WTC11 (cell line): ENCODE measurements at regions not wholly inside any gene's neighbourhood (a gene's known extent, or its start where the extent isn't known, plus 50 kb on each side); places are given as distances from the start of the nearest gene placed in this dataset.

Source experiments
- ATAC-seq: fragments of 200-7000 bp; cut with Tn5 transposase; 2 replicates; pipeline ENCODE4 v1.10.0; 2021; ENCODE audit warnings: mild to moderate bottlenecking, moderate library complexity
- CTCF ChIA-PET: fragments of 300-600 bp; sonication (Branson Sonifier 250); formaldehyde crosslinking; loops from one replicate; lab custom pipeline; 2021; ENCODE audit warnings: antibody characterized with exemption; lab: Charles Lee
- POLR2A ChIA-PET: fragments of 350-600 bp; sonication (Branson Sonifier 250); formaldehyde crosslinking; loops from one replicate; lab custom pipeline; 2021; ENCODE audit warnings: antibody characterized with exemption; lab: Charles Lee
- DNase-seq: peaks from one replicate; pipeline ENCODE4 v3.0.0; 2021; ENCODE audit warnings: low spot score
- H3K27ac Mint-ChIP-seq: 2 replicates; pipeline ENCODE4 v1.8.0; 2021; ENCODE audit warnings: mixed read lengths
- H3K27me3 Mint-ChIP-seq: 2 replicates; pipeline ENCODE4 v1.8.0; 2021; ENCODE audit warnings: low read depth, mild to moderate bottlenecking, moderate library complexity, mixed read lengths
- H3K36me3 Mint-ChIP-seq: 2 replicates; pipeline ENCODE4 v1.8.0; 2021; ENCODE audit warnings: mixed read lengths
- H3K4me1 Mint-ChIP-seq: 2 replicates; pipeline ENCODE4 v1.8.0; 2022; ENCODE audit warnings: mixed read lengths
- H3K4me3 Mint-ChIP-seq: 2 replicates; pipeline ENCODE4 v1.8.0; 2021; ENCODE audit warnings: mild to moderate bottlenecking, moderate library complexity, mixed read lengths
- H3K9me3 Mint-ChIP-seq: 2 replicates; pipeline ENCODE4 v1.8.0; 2021; ENCODE audit warnings: mixed read lengths
- AFF4 ChIP-seq: sonication (generic); formaldehyde crosslinking; IDR thresholded peaks from 2 replicates; pipeline ENCODE4 v1.8.1; 2023; ENCODE audit warnings: mild to moderate bottlenecking, missing genetic modification reagents, borderline replicate concordance
- ATF1 ChIP-seq: sonication (generic); formaldehyde crosslinking; IDR thresholded peaks from 2 replicates; pipeline ENCODE4 v1.8.1; 2023; ENCODE audit warnings: mild to moderate bottlenecking, moderate library complexity, missing genetic modification reagents
- ATF2 ChIP-seq: sonication (generic); formaldehyde crosslinking; IDR thresholded peaks from 2 replicates; pipeline ENCODE4 v1.8.1; 2022; ENCODE audit warnings: low read depth, missing genetic modification reagents, borderline replicate concordance
- ATF6 ChIP-seq: sonication (generic); formaldehyde crosslinking; IDR thresholded peaks from 2 replicates; pipeline ENCODE4 v1.8.1; 2023; ENCODE audit warnings: mild to moderate bottlenecking, missing genetic modification reagents
- CTCF ChIP-seq: fragments of 200-600 bp; IDR thresholded peaks from 2 replicates; pipeline ENCODE4 v1.8.0; 2022; ENCODE audit warnings: antibody characterized with exemption
- E2F1 ChIP-seq: sonication (generic); formaldehyde crosslinking; IDR thresholded peaks from 2 replicates; pipeline ENCODE4 v1.8.0; 2022; ENCODE audit warnings: mild to moderate bottlenecking, missing genetic modification reagents
- IRF1 ChIP-seq: sonication (generic); formaldehyde crosslinking; IDR thresholded peaks from 2 replicates; pipeline ENCODE4 v1.8.0; 2023; ENCODE audit warnings: missing genetic modification reagents
- NFYB ChIP-seq: sonication (generic); formaldehyde crosslinking; conservative IDR thresholded peaks from 2 replicates; pipeline ENCODE4 v1.8.0; 2022; ENCODE audit warnings: low read depth, missing genetic modification reagents
- OVOL2 ChIP-seq: fragments of 250-450 bp; sonication (Bioruptor Pico); IDR thresholded peaks from 2 replicates; pipeline ENCODE4 v1.9.0; 2021; ENCODE audit warnings: mild to moderate bottlenecking, borderline replicate concordance
- SOX15 ChIP-seq: fragments of 250-450 bp; sonication (Bioruptor Pico); IDR thresholded peaks from 2 replicates; pipeline ENCODE4 v1.9.0; 2021; ENCODE audit warnings: mild to moderate bottlenecking
- TP53 ChIP-seq: sonication (generic); formaldehyde crosslinking; IDR thresholded peaks from 2 replicates; pipeline ENCODE4 v1.8.1; 2023; ENCODE audit warnings: mild to moderate bottlenecking, missing genetic modification reagents
- ZNF121 ChIP-seq: sonication (generic); formaldehyde crosslinking; IDR thresholded peaks from 2 replicates; pipeline ENCODE4 v1.8.0; 2023; ENCODE audit warnings: missing genetic modification reagents
- ZNF232 ChIP-seq: sonication (generic); formaldehyde crosslinking; IDR thresholded peaks from 2 replicates; pipeline ENCODE4 v1.8.0; 2022; ENCODE audit warnings: mild to moderate bottlenecking, missing genetic modification reagents
- ZNF396 ChIP-seq: fragments of 250-450 bp; sonication (Bioruptor Pico); IDR thresholded peaks from 2 replicates; pipeline ENCODE4 v1.8.0; 2021; ENCODE audit warnings: mild to moderate bottlenecking, moderate library complexity, borderline replicate concordance
- ZNF532 ChIP-seq: fragments of 250-450 bp; sonication (Bioruptor Pico); IDR thresholded peaks from 2 replicates; pipeline ENCODE4 v1.9.0; 2021; ENCODE audit warnings: mild to moderate bottlenecking, borderline replicate concordance

- H3K4me1 Mint-ChIP-seq, result peaks cover 16% of the 10 kb centered on the region
- no peak for ATAC-seq
- no peak overlapping the region for H3K4me3 Mint-ChIP-seq
- no peak for TF ChIP-seq OVOL2 (CRISPR knock-in tag)
- no peak for TF ChIP-seq AFF4 (CRISPR knock-in tag)
- no peak for TF ChIP-seq ATF6 (CRISPR knock-in tag)
- TF ChIP-seq SOX15 (CRISPR knock-in tag), result no peak
- TF ChIP-seq NFYB (CRISPR knock-in tag), result no peak
- TF ChIP-seq ZNF532 (CRISPR knock-in tag), result no peak
- TF ChIP-seq ZNF232 (CRISPR knock-in tag), result no peak
- no peak for TF ChIP-seq TP53 (CRISPR knock-in tag)
- TF ChIP-seq CTCF, result no peak
- TF ChIP-seq E2F1 (CRISPR knock-in tag), result no peak
- TF ChIP-seq IRF1 (CRISPR knock-in tag), result no peak
- TF ChIP-seq ZNF121, result no peak
- no peak for TF ChIP-seq ATF1
- no peak for TF ChIP-seq ATF2 (CRISPR knock-in tag)
- TF ChIP-seq ZNF396 (CRISPR knock-in tag), result no peak
- H3K9me3 Mint-ChIP-seq, result no peaks in the 10 kb centered on the region
- ChIA-PET POLR2A (no interaction called here), CTCF (interaction anchor here (1.0 to 1.8 kb wide), 2 partner anchors 16 to 331 kb away, joined by 5 to 6 read pairs; no protein-coding TSS in a partner anchor)
- no peak overlapping the region for H3K27ac Mint-ChIP-seq
- no peaks in the 10 kb centered on the region for H3K36me3 Mint-ChIP-seq
- no peaks in the 10 kb centered on the region for H3K27me3 Mint-ChIP-seq
- DNase-seq, result no peak
These were observed 274.8 kb downstream of the LRFN2 start for GRCh38 chr6:40312213-40313015.
